GM18520 (cell line): ENCODE measurements at regions not wholly inside any gene's neighbourhood (a gene's known extent, or its start where the extent isn't known, plus 50 kb on each side); places are given as distances from the start of the nearest gene placed in this dataset.

Experiments used
- ATAC-seq: cut with Tn5 transposase; IDR thresholded peaks from one replicate; pipeline ENCODE4 v1.9.1; 2021; ENCODE audit not compliant: unreplicated experiment

GRCh38 chr1:81446000-81446669 lies 354.6 kb upstream of the ADGRL2 start:
- ATAC-seq = no peak

- no peak for ATAC-seq
These were observed 357.4 kb upstream of the ADGRL2 start for GRCh38 chr1:81443288-81443687.

GRCh38 chr1:81439046-81439823 lies 361.5 kb upstream of the ADGRL2 start:
- ATAC-seq = no peak

- peak; percentile 71 for ATAC-seq
These were observed 363.1 kb upstream of the ADGRL2 start for GRCh38 chr1:81437649-81438048.

- ATAC-seq = no peak
These were observed 363.5 kb upstream of the ADGRL2 start for GRCh38 chr1:81437213-81437612.

- no peak for ATAC-seq
These were observed 365.6 kb upstream of the ADGRL2 start for GRCh38 chr1:81435175-81435574.

- ATAC-seq = no peak
These were observed 367.1 kb upstream of the ADGRL2 start for GRCh38 chr1:81433676-81434075.

- ATAC-seq = no peak
These were observed 368.1 kb upstream of the ADGRL2 start for GRCh38 chr1:81432654-81433109.

GRCh38 chr1:81432059-81432458 lies 368.7 kb upstream of the ADGRL2 start:
- no peak for ATAC-seq

GRCh38 chr1:81431624-81432000 lies 369.1 kb upstream of the ADGRL2 start:
- no peak for ATAC-seq

GRCh38 chr1:81430955-81431623 lies 369.6 kb upstream of the ADGRL2 start:
- ATAC-seq = no peak

GRCh38 chr1:81430236-81430938 lies 370.3 kb upstream of the ADGRL2 start:
- ATAC-seq = no peak

GRCh38 chr1:81428998-81429397 lies 371.7 kb upstream of the ADGRL2 start:
- ATAC-seq = no peak

- ATAC-seq = no peak
These were observed 375.9 kb upstream of the ADGRL2 start for GRCh38 chr1:81424816-81425215.

- no peak for ATAC-seq
These were observed 376.7 kb upstream of the ADGRL2 start for GRCh38 chr1:81424061-81424460.

- no peak for ATAC-seq
These were observed 380.0 kb upstream of the ADGRL2 start for GRCh38 chr1:81420760-81421159.

GRCh38 chr1:81414488-81415015 lies 386.2 kb upstream of the ADGRL2 start:
- peak; percentile 56 for ATAC-seq

- no peak for ATAC-seq
These were observed 387.8 kb upstream of the ADGRL2 start for GRCh38 chr1:81412954-81413353.

GRCh38 chr1:81410941-81411340 lies 389.8 kb upstream of the ADGRL2 start:
- ATAC-seq = no peak

- ATAC-seq = no peak
These were observed 390.4 kb upstream of the ADGRL2 start for GRCh38 chr1:81410351-81410750.

GRCh38 chr1:81409780-81410274 lies 390.9 kb upstream of the ADGRL2 start:
- ATAC-seq = no peak
